IMR-90 (cell line): ENCODE measurements at regions not wholly inside any gene's neighbourhood (a gene's known extent, or its start where the extent isn't known, plus 50 kb on each side); places are given as distances from the start of the nearest gene placed in this dataset.

Experiments
- ATAC-seq: fragments of 200-7000 bp; cut with Tn5 transposase; 2 replicates; pipeline ENCODE4 v1.9.1; 2020; ENCODE audit warnings: low read depth, mild to moderate bottlenecking, moderate library complexity
- BruUV-seq: library from RNA; stranded (reverse); fragments of 400-500 nt; replicated peaks from 2 replicates; lab custom pipeline; 2021; lab: Mats Ljungman, UMichigan
- CTCF ChIA-PET: fragments of 300-600 bp; formaldehyde crosslinking; extraction: SDS; loops from one replicate; lab custom pipeline; 2021; ENCODE audit warnings: antibody characterized with exemption; lab: Yijun Ruan, JAX
- POLR2A ChIA-PET: fragments of 300-600 bp; sonication (Branson Sonifier 250); formaldehyde crosslinking; loops from one replicate; lab custom pipeline; 2022; ENCODE audit warnings: antibody characterized with exemption; ENCODE audit not compliant: unreplicated experiment; lab: Charles Lee
- DNase-seq: peaks from one replicate; pipeline ENCODE4 v3.0.0; 2013
- H2AFZ ChIP-seq: replicated peaks from 2 replicates; pipeline ENCODE3; 2013; ENCODE audit warnings: low read length, mild to moderate bottlenecking; ENCODE audit not compliant: poor library complexity
- H2AK5ac ChIP-seq: 2 replicates; pipeline ENCODE4 v1.6.1; 2013; ENCODE audit warnings: low read depth, low read length, inconsistent platforms
- H2AK9ac ChIP-seq: replicated peaks from 2 replicates; pipeline ENCODE3; 2013; ENCODE audit warnings: mild to moderate bottlenecking, low read depth, low read length, moderate library complexity; ENCODE audit not compliant: poor library complexity
- H2BK120ac ChIP-seq: 2 replicates; pipeline ENCODE4 v1.6.1; 2013; ENCODE audit warnings: low read depth, low read length, inconsistent platforms
- H2BK15ac ChIP-seq: 3 replicates; pipeline ENCODE4 v1.6.1; 2013; ENCODE audit warnings: low read depth, low read length, inconsistent platforms
- H2BK20ac ChIP-seq: 2 replicates; pipeline ENCODE4 v1.6.1; 2013; ENCODE audit warnings: low read depth, mild to moderate bottlenecking, inconsistent platforms, low read length, moderate library complexity
- H2BK5ac ChIP-seq: 2 replicates; pipeline ENCODE4 v1.6.1; 2013; ENCODE audit warnings: mild to moderate bottlenecking, low read depth, low read length, inconsistent platforms; ENCODE audit not compliant: poor library complexity, severe bottlenecking
- H3K14ac ChIP-seq: replicated peaks from 2 replicates; pipeline ENCODE4 v1.6.1; 2013; ENCODE audit warnings: low read depth, low read length, inconsistent platforms
- H3K18ac ChIP-seq: 2 replicates; pipeline ENCODE4 v1.6.1; 2013; ENCODE audit warnings: low read depth, low read length, control low read depth
- H3K23ac ChIP-seq: 2 replicates; pipeline ENCODE4 v1.6.1; 2013; ENCODE audit warnings: low read depth, low read length, inconsistent platforms
- H3K27ac ChIP-seq: 2 replicates; pipeline ENCODE4 v1.5.1; 2013; ENCODE audit warnings: mild to moderate bottlenecking, control low read depth, low read length; ENCODE audit not compliant: insufficient read depth
- H3K27me3 ChIP-seq: 2 replicates; pipeline ENCODE4 v1.6.1; 2013; ENCODE audit warnings: low read length; ENCODE audit not compliant: control insufficient read depth, insufficient read depth
- H3K36me3 ChIP-seq: 2 replicates; pipeline ENCODE4 v1.6.1; 2013; ENCODE audit warnings: low read length, mixed read lengths; ENCODE audit not compliant: control insufficient read depth, insufficient read depth
- H3K4ac ChIP-seq: 2 replicates; pipeline ENCODE4 v1.6.1; 2013; ENCODE audit warnings: low read depth, low read length, inconsistent platforms
- H3K4me1 ChIP-seq: 2 replicates; pipeline ENCODE4 v1.6.1; 2013; ENCODE audit warnings: low read length, mixed read lengths; ENCODE audit not compliant: control insufficient read depth, insufficient read depth
- H3K4me2 ChIP-seq: 2 replicates; pipeline ENCODE4 v1.6.1; 2013; ENCODE audit warnings: low read depth, mild to moderate bottlenecking, control low read depth, low read length, moderate library complexity
- H3K4me3 ChIP-seq: 2 replicates; pipeline ENCODE4 v1.5.1; 2013; ENCODE audit warnings: low read depth, mild to moderate bottlenecking, control low read depth, low read length, moderate library complexity; ENCODE audit not compliant: insufficient read depth
- H3K56ac ChIP-seq: 2 replicates; pipeline ENCODE4 v1.6.1; 2013; ENCODE audit warnings: low read length, inconsistent platforms; ENCODE audit not compliant: insufficient read depth; ENCODE audit errors: extremely low read depth
- H3K79me1 ChIP-seq, 2 experiments: 2 replicates each; pipeline ENCODE4 v1.6.1; 2013; ENCODE audit warnings: low read length in 2 of 2, inconsistent platforms in 1 of 2, low read depth in 1 of 2
- H3K9ac ChIP-seq: 2 replicates; pipeline ENCODE4 v1.6.1; 2013; ENCODE audit warnings: low read depth, low read length, control low read depth
- H3K9me1 ChIP-seq: 2 replicates; pipeline ENCODE4 v1.6.1; 2013; ENCODE audit warnings: low read length, inconsistent platforms; ENCODE audit not compliant: insufficient read depth
- H3K9me3 ChIP-seq: 2 replicates; pipeline ENCODE4 v1.6.1; 2013; ENCODE audit warnings: low read length; ENCODE audit not compliant: control insufficient read depth, insufficient read depth
- H4K20me1 ChIP-seq: 2 replicates; pipeline ENCODE4 v1.6.1; 2013; ENCODE audit warnings: low read length, inconsistent platforms; ENCODE audit not compliant: insufficient read depth
- H4K5ac ChIP-seq: 2 replicates; pipeline ENCODE4 v1.6.1; 2013; ENCODE audit warnings: mild to moderate bottlenecking, low read depth, low read length, control low read depth
- H4K8ac ChIP-seq, 2 experiments: 2 replicates each; pipeline ENCODE4 v1.6.1; 2013; ENCODE audit warnings: low read depth in 2 of 2, low read length in 2 of 2, control low read depth in 1 of 2, inconsistent platforms in 1 of 2
- H4K91ac ChIP-seq: 2 replicates; pipeline ENCODE4 v1.6.1; 2013; ENCODE audit warnings: low read depth, low read length, inconsistent platforms; ENCODE audit not compliant: insufficient read depth
- CHD1 ChIP-seq: IDR thresholded peaks from 2 replicates; pipeline ENCODE4 v1.6.1; 2012; ENCODE audit warnings: low read depth, low read length, improper control_type of control experiment
- MAFK ChIP-seq: IDR thresholded peaks from 2 replicates; pipeline ENCODE4 v1.6.1; 2012; ENCODE audit warnings: low read depth, low read length, improper control_type of control experiment
- MAZ ChIP-seq: IDR thresholded peaks from 2 replicates; pipeline ENCODE4 v1.6.1; 2012; ENCODE audit warnings: low read depth, mild to moderate bottlenecking, low read length, improper control_type of control experiment, moderate library complexity, borderline replicate concordance
- MXI1 ChIP-seq: IDR thresholded peaks from 2 replicates; pipeline ENCODE4 v1.6.1; 2012; ENCODE audit warnings: low read depth, mild to moderate bottlenecking, low read length, moderate library complexity, borderline replicate concordance
- NFE2L2 ChIP-seq: fragments of 150-350 bp; IDR thresholded peaks from 2 replicates; pipeline ENCODE4 v1.6.1; 2016; ENCODE audit warnings: low read depth, mild to moderate bottlenecking, low read length
- POLR2A ChIP-seq: IDR thresholded peaks from 2 replicates; pipeline ENCODE4 v1.6.1; 2012; ENCODE audit warnings: mild to moderate bottlenecking, low read depth, low read length
- RAD21 ChIP-seq: IDR thresholded peaks from 2 replicates; pipeline ENCODE4 v1.6.1; 2012; ENCODE audit warnings: low read length, improper control_type of control experiment
- RFX5 ChIP-seq: IDR thresholded peaks from 2 replicates; pipeline ENCODE4 v1.8.0; 2012; ENCODE audit warnings: low read depth, mild to moderate bottlenecking, low read length, moderate library complexity
- SMC3 ChIP-seq: fragments of 150-350 bp; IDR thresholded peaks from 2 replicates; pipeline ENCODE4 v1.6.1; 2016; ENCODE audit warnings: low read depth, mild to moderate bottlenecking, antibody characterized with exemption, low read length, moderate library complexity
- WGBS, 2 experiments: methylation state at CpG; one replicate each; pipeline versions ENCODE4 v1.1.5 to v1.1.7; 2013; ENCODE audit warnings: missing lambda C conversion rate in 2 of 2; ENCODE audit not compliant: insufficient read length in 1 of 2; ENCODE audit errors: extremely low coverage in 2 of 2; 5-methylcytosine and 5-hydroxymethylcytosine counted together
- dilution Hi-C: fragments of 300-500 bp; cut with HindIII; formaldehyde crosslinking; loops from one replicate; pipeline ENCODE4 v1.14.3; 2018; ENCODE audit warnings: low sequenced_read_pairs; ENCODE audit not compliant: unreplicated experiment
- in situ Hi-C: fragments of 300-500 bp; cut with MboI; formaldehyde crosslinking; loops from 3 replicates; pipeline ENCODE4 v1.14.3; 2019; ENCODE audit warnings: low sequenced_read_pairs, inconsistent platforms, mixed read lengths
- intact Hi-C: fragments of 100-400 bp; cut with micrococcal nuclease; formaldehyde crosslinking; loops from 2 replicates; pipeline ENCODE4 v1.10.0; 2022
- TF ChIP-seq, protein P1 (sequence below): fragments of 150-350 bp; IDR thresholded peaks from 2 replicates; pipeline ENCODE4 v1.6.1; 2016; ENCODE audit warnings: low read depth, mild to moderate bottlenecking, low read length, moderate library complexity, borderline replicate concordance

DNA sequence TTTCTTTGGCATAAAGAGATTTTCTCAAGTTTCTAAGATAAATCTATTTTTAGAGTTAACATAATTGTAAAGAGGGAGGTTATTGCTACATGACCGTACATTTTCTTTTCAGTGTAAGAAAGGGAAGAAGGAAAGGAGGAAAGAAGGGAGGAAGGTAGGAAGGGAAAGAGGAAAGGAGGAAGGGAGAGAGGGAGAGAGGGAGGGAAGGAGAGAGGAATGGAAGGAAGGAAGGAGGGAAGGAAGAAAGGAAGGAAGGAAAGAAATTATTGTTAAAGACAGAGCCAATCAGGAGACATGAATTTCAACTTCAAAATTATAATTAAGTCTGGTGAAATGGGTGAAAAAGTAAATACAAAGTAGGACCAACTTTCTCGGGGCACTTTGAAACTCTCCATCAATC lies 197.6 kb downstream of the SNCA start:
- H3K4me2 ChIP-seq = no peak overlapping the region
- no peak overlapping the region for H2AK5ac ChIP-seq
- in situ Hi-C loops (no loop called here), dilution Hi-C loops (no loop called here), intact Hi-C loops (no loop called here)
- H3K4me3 ChIP-seq = no peak overlapping the region
- H3K27me3 ChIP-seq = no peaks in the 10 kb centered on the region
- CTCF ChIA-PET = no interaction called here
- H2BK120ac ChIP-seq = no peak overlapping the region
- ATAC-seq (no peak), DNase-seq (no peak)
- no TSS peak for BruUV-seq
- POLR2A ChIA-PET = no interaction called here
- 100% methylated on average over 1 of the region's 2 CpGs; no CpG with 5 or more reads in 1 of the 2 experiments for WGBS, 2 experiments
- no peak overlapping the region for H2BK20ac ChIP-seq
- no peaks in the 10 kb centered on the region for H4K20me1 ChIP-seq
- no peak overlapping the region for H4K91ac ChIP-seq
- H3K14ac ChIP-seq = no peak overlapping the region
- no peak overlapping the region for H4K5ac ChIP-seq
- H3K18ac ChIP-seq = no peak overlapping the region
- H2BK15ac ChIP-seq = no peak overlapping the region
- H3K56ac ChIP-seq = no peak overlapping the region
- TF ChIP-seq CHD1 = no peak
- no peak for TF ChIP-seq RAD21
- no peak for TF ChIP-seq MXI1
- TF ChIP-seq, protein P1, sequence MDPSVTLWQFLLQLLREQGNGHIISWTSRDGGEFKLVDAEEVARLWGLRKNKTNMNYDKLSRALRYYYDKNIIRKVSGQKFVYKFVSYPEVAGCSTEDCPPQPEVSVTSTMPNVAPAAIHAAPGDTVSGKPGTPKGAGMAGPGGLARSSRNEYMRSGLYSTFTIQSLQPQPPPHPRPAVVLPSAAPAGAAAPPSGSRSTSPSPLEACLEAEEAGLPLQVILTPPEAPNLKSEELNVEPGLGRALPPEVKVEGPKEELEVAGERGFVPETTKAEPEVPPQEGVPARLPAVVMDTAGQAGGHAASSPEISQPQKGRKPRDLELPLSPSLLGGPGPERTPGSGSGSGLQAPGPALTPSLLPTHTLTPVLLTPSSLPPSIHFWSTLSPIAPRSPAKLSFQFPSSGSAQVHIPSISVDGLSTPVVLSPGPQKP = no peak
- TF ChIP-seq MAZ = no peak
- TF ChIP-seq RFX5 = no peak
- no peak for TF ChIP-seq POLR2A
- no peak for TF ChIP-seq SMC3
- no peak for TF ChIP-seq NFE2L2
- TF ChIP-seq MAFK = no peak
- H3K79me1 ChIP-seq = no peaks in the 10 kb centered on the region
- no peak overlapping the region for H2AK9ac ChIP-seq
- no peaks in the 10 kb centered on the region for H3K9me1 ChIP-seq
- no peak overlapping the region for H2AFZ ChIP-seq
- no peak overlapping the region for H4K8ac ChIP-seq
- no peaks in the 10 kb centered on the region for H3K36me3 ChIP-seq
- H3K23ac ChIP-seq = no peak overlapping the region
- no peaks in the 10 kb centered on the region for H3K9me3 ChIP-seq
- H2BK5ac ChIP-seq = no peak overlapping the region
- H3K4ac ChIP-seq = no peak overlapping the region
- H3K27ac ChIP-seq = no peak overlapping the region
- no peaks in the 10 kb centered on the region for H3K4me1 ChIP-seq
- no peak overlapping the region for H3K9ac ChIP-seq
